Heart left ventricle (tissue), 13 donors: ENCODE measurements at regions not wholly inside any gene's neighbourhood (a gene's known extent, or its start where the extent isn't known, plus 50 kb on each side); places are given as distances from the start of the nearest gene placed in this dataset.

Source experiments
- POLR2A ChIP-seq, 2 donors: fragments of 450-650 bp; IDR thresholded peaks; one replicate each; pipeline ENCODE4 v1.6.1; 2017; ENCODE audit warnings: antibody characterized with exemption in 2 of 2, mild to moderate bottlenecking in 2 of 2, moderate library complexity in 2 of 2
- TF ChIP-seq, protein P1 (sequence below), 12 donors: fragments of 200-600 bp; sonication (generic) in 4 of 12; IDR thresholded peaks; one replicate each; pipeline versions ENCODE4 v1.5.0 to v1.8.0; 2018 to 2022; ENCODE audit warnings: antibody characterized with exemption in 12 of 12, mild to moderate bottlenecking in 5 of 12
- donor health status: ischemic (EF 13 %, LVEDD 7.1; RV severe dilation, severe dysfunction).
- donor health status: DM: no; HTN: yes; CAD: no.
- donor health status: DM: no; HTN: no; CAD: no.
- donor health status: ischemic (EF 25% LVEDD 6.9; RV normal size, moderate dysfunction).
- donor health status: ischemic (EF 25% LVEDD 5.7; RV mildly dilated, moderate dysfunction).
- donor health status: ischemic (EF 35%, LVEDD 5.7; RV mildly dilated, moderate dysfunction).
- donor health status: nonischemic (EF 11% LVEDD 7.7; RV severe dilation, severe dysfunction).
- donor health status: DM: yes; HTN: yes; CAD: no.
- donor health status: PGD.
- donor health status: ischemic (EF 29% LVEDD 5.4; RV normal size, mild dysfunction).
- donor health status: nonischemic (EF 23%, LVEDD 6.1; RV moderate dilation, normal function).

DNA sequence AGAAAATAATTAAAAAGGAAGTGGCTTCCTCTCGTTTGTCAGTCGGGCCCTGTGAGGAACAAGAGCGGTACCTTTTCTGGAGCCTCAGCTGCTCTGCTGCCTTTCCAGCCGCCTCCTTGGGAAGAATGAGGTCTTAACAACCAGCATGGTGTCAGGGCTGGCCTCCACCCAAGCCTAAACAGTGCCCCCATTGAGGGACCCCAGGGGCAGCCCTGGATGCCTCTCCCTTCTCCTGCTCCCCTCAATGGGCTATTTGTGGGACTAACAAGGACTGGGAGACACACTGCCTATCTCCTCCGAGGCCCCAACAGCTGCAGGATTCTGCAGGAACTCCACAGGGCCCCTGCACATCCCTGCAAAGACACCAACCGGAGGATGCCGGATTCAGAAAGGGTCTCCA, 155.4 kb upstream of the MAP3K1 start:
- TF ChIP-seq POLR2A (IDR thresholded peaks at IDR 0.05), result no peak
- TF ChIP-seq, protein P1, sequence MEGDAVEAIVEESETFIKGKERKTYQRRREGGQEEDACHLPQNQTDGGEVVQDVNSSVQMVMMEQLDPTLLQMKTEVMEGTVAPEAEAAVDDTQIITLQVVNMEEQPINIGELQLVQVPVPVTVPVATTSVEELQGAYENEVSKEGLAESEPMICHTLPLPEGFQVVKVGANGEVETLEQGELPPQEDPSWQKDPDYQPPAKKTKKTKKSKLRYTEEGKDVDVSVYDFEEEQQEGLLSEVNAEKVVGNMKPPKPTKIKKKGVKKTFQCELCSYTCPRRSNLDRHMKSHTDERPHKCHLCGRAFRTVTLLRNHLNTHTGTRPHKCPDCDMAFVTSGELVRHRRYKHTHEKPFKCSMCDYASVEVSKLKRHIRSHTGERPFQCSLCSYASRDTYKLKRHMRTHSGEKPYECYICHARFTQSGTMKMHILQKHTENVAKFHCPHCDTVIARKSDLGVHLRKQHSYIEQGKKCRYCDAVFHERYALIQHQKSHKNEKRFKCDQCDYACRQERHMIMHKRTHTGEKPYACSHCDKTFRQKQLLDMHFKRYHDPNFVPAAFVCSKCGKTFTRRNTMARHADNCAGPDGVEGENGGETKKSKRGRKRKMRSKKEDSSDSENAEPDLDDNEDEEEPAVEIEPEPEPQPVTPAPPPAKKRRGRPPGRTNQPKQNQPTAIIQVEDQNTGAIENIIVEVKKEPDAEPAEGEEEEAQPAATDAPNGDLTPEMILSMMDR (IDR thresholded peaks at IDR 0.05), result no peak
